ENCODE measurements at regions not wholly inside any gene's neighbourhood (a gene's known extent, or its start where the extent isn't known, plus 50 kb on each side); places are given as distances from the start of the nearest gene placed in this dataset.

DNA sequence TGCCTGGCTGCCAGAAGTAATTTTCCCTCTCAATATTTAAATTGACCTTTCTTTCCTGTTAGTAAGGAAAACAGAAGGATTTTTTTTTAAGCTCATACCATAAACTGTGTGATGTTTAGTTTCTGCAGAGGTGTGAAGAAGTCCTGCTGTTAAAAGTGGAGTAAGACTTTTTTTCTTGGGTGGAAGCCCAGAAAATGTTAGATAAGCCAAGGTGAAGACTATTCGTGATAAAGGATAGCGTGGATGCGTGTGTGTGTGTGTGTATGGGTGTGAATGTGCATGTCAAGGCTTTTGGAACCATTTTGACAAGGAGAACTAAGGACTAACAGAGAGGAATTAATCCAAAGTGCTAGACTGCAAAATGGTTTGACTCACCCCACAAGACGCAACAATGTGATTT, 152.9 kb upstream of the SEL1L start:
- TF ChIP-seq, protein P1, sequence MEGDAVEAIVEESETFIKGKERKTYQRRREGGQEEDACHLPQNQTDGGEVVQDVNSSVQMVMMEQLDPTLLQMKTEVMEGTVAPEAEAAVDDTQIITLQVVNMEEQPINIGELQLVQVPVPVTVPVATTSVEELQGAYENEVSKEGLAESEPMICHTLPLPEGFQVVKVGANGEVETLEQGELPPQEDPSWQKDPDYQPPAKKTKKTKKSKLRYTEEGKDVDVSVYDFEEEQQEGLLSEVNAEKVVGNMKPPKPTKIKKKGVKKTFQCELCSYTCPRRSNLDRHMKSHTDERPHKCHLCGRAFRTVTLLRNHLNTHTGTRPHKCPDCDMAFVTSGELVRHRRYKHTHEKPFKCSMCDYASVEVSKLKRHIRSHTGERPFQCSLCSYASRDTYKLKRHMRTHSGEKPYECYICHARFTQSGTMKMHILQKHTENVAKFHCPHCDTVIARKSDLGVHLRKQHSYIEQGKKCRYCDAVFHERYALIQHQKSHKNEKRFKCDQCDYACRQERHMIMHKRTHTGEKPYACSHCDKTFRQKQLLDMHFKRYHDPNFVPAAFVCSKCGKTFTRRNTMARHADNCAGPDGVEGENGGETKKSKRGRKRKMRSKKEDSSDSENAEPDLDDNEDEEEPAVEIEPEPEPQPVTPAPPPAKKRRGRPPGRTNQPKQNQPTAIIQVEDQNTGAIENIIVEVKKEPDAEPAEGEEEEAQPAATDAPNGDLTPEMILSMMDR (IDR thresholded peaks at IDR 0.05; ENCODE audit: borderline replicate concordance, extremely low read depth, low read length, poor library complexity, severe bottlenecking), result no peak
- no peak for TF ChIP-seq EZH2 (IDR thresholded peaks at IDR 0.05; ENCODE audit: borderline replicate concordance, low read depth, low read length, severe bottlenecking)

Data from DND-41 (cell line).